ENCODE measurements at regions not wholly inside any gene's neighbourhood (a gene's known extent, or its start where the extent isn't known, plus 50 kb on each side); places are given as distances from the start of the nearest gene placed in this dataset.

DNA sequence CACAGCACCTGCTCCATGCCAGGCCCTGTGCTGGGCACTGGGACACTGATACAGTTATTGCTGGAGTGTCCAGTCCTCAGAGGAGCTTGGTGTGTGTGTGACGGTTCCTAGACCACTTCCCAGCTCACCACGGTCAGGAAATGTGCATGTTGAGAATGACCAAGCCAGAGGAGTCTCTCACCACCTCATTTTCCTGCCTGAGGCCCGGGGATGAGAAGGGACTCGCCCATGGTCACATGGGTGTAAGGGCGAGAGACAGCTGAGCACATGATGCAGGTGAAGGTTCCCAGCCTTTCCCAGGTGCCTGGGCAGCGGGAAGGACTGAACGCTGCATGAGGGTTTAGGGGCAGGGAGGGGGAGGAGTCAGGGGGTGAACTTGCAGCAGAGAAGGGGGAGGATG lies 180.9 kb upstream of the TLE3 start:
- TF ChIP-seq, protein P1, sequence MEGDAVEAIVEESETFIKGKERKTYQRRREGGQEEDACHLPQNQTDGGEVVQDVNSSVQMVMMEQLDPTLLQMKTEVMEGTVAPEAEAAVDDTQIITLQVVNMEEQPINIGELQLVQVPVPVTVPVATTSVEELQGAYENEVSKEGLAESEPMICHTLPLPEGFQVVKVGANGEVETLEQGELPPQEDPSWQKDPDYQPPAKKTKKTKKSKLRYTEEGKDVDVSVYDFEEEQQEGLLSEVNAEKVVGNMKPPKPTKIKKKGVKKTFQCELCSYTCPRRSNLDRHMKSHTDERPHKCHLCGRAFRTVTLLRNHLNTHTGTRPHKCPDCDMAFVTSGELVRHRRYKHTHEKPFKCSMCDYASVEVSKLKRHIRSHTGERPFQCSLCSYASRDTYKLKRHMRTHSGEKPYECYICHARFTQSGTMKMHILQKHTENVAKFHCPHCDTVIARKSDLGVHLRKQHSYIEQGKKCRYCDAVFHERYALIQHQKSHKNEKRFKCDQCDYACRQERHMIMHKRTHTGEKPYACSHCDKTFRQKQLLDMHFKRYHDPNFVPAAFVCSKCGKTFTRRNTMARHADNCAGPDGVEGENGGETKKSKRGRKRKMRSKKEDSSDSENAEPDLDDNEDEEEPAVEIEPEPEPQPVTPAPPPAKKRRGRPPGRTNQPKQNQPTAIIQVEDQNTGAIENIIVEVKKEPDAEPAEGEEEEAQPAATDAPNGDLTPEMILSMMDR (conservative IDR thresholded peaks at IDR 0.05): no peak
- H3K4me1 Mint-ChIP-seq: peaks cover 2 to 7% of the 10 kb centered on the region in 2 experiments; a peak in 2 of 4 replicates
- WGBS (ENCODE audit: extremely low coverage, insufficient read length, low lambda C conversion rate): no CpG with 5 or more reads among the region's 7 CpGs

More for the DNA sequence above, 180.9 kb upstream of the TLE3 start:
- Mint-ChIP-seq H3K27ac (no peak overlapping the region; a peak in 1 of 7 replicates), H3K4me3 (no peak overlapping the region), H3K36me3 (ENCODE audit: insufficient read depth in 1 of 3, low read depth in 3 of 3) (no peaks in the 10 kb centered on the region), H3K27me3 (ENCODE audit: low read depth) (no peaks in the 10 kb centered on the region; the same call in 1 of the 2 replicates), H3K9me3 (no peaks in the 10 kb centered on the region)
- no peak overlapping the region for H3K9ac ChIP-seq (ENCODE audit: extremely low read depth, insufficient read length, low read length)
- H3K79me2 ChIP-seq (ENCODE audit: insufficient read depth, low read length): no peaks in the 10 kb centered on the region
- peaks cover 5% of the 10 kb centered on the region for H3K23me2 ChIP-seq (ENCODE audit: insufficient read length, low read depth, low read length, poor library complexity, severe bottlenecking)
- H3K18ac ChIP-seq (ENCODE audit: insufficient read length, low read depth, low read length): no peak overlapping the region
- no peak overlapping the region for H2AK5ac ChIP-seq (ENCODE audit: insufficient read length, low read length)
- no peaks in the 10 kb centered on the region for H3K4me1 ChIP-seq (ENCODE audit: insufficient read depth, low read length)
- no peak overlapping the region for H3K56ac ChIP-seq (ENCODE audit: insufficient read length, low read depth, low read length)
- no peak overlapping the region for H4K5ac ChIP-seq (ENCODE audit: insufficient read length, low read depth, low read length)
- no peak overlapping the region for H2BK120ac ChIP-seq (ENCODE audit: low read depth, low read length, poor library complexity, severe bottlenecking)
- no peak overlapping the region for H2BK5ac ChIP-seq (ENCODE audit: insufficient read length, low read length)
- no peaks in the 10 kb centered on the region for H3K9me3 ChIP-seq (ENCODE audit: control insufficient read depth, low read depth, low read length)
- H3K23ac ChIP-seq (ENCODE audit: insufficient read length, low read depth, low read length): no peak overlapping the region
- no peak overlapping the region for H3T11ph ChIP-seq (ENCODE audit: low read length)
- no peak overlapping the region for H3K4me2 ChIP-seq (ENCODE audit: insufficient read depth, insufficient read length, low read length)
- H3K79me1 ChIP-seq (ENCODE audit: insufficient read depth, low read depth, low read length, poor library complexity, severe bottlenecking): no peaks in the 10 kb centered on the region
- H2AFZ ChIP-seq (ENCODE audit: low read length): no peak overlapping the region
- H3K14ac ChIP-seq (ENCODE audit: insufficient read depth, low read length): no peak overlapping the region; the same call in 1 of the 2 replicates
- no peak for DNase-seq
- no peaks in the 10 kb centered on the region for H3K27me3 ChIP-seq (ENCODE audit: insufficient read depth, low read length)
- H2BK20ac ChIP-seq (ENCODE audit: low read depth, low read length, poor library complexity, severe bottlenecking): no peak overlapping the region
- no peak overlapping the region for H3K27ac ChIP-seq (ENCODE audit: insufficient read length, low read depth, low read length)
- H4K8ac ChIP-seq (replicated peaks; ENCODE audit: insufficient read length, low read depth, low read length): no peak overlapping the region
- no peak overlapping the region for H2BK12ac ChIP-seq (ENCODE audit: insufficient read length, low read depth, low read length)
- no peaks in the 10 kb centered on the region for H4K20me1 ChIP-seq (ENCODE audit: control insufficient read depth, insufficient read depth, insufficient read length)
- H4K91ac ChIP-seq (ENCODE audit: insufficient read length, low read depth, low read length): no peak overlapping the region
- no peak overlapping the region for H2BK15ac ChIP-seq (ENCODE audit: low read depth, low read length)
- H3K4ac ChIP-seq (ENCODE audit: low read depth, low read length): no peak overlapping the region
